Thyroid gland (tissue), 4 donors: ENCODE measurements at regions not wholly inside any gene's neighbourhood (a gene's known extent, or its start where the extent isn't known, plus 50 kb on each side); places are given as distances from the start of the nearest gene placed in this dataset.

Experiments
- POLR2A ChIP-seq, 2 donors: fragments of 450-650 bp; IDR thresholded peaks; one replicate each; pipeline ENCODE4 v1.6.1; 2017; ENCODE audit warnings: antibody characterized with exemption in 2 of 2, mild to moderate bottlenecking in 2 of 2, moderate library complexity in 1 of 2
- TF ChIP-seq, protein P1 (sequence below), 6 experiments: fragments of 200-600 bp in 3 of 6; fragments of 450-650 bp in 3 of 6; sonication (generic) in 3 of 6; IDR thresholded peaks; one replicate each; pipeline ENCODE4 v1.5.1; 2016 to 2019; ENCODE audit warnings: antibody characterized with exemption in 6 of 6, mild to moderate bottlenecking in 2 of 6, inconsistent platforms in 1 of 6, moderate library complexity in 1 of 6

DNA sequence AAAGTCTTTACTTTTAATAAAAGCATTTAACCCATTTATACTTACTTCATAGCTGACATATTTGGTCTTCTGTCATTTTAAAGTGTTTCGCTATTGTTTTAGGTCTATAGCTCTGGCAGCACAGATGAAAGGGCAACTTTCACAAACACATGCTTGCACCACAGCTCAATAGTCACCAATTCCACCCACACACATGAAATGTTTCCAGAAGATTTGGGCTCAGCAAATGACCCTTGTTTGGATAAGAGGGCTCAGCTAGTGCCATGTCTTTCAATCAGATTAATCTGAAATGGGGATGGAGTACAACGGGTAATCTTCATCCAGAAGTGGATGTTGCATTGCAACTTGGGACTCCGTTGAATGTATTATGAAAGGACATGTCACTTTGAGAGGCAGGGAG, 176.0 kb downstream of the FGF18 start:
- TF ChIP-seq, protein P1, sequence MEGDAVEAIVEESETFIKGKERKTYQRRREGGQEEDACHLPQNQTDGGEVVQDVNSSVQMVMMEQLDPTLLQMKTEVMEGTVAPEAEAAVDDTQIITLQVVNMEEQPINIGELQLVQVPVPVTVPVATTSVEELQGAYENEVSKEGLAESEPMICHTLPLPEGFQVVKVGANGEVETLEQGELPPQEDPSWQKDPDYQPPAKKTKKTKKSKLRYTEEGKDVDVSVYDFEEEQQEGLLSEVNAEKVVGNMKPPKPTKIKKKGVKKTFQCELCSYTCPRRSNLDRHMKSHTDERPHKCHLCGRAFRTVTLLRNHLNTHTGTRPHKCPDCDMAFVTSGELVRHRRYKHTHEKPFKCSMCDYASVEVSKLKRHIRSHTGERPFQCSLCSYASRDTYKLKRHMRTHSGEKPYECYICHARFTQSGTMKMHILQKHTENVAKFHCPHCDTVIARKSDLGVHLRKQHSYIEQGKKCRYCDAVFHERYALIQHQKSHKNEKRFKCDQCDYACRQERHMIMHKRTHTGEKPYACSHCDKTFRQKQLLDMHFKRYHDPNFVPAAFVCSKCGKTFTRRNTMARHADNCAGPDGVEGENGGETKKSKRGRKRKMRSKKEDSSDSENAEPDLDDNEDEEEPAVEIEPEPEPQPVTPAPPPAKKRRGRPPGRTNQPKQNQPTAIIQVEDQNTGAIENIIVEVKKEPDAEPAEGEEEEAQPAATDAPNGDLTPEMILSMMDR (IDR thresholded peaks at IDR 0.05), result no peak
- TF ChIP-seq POLR2A (IDR thresholded peaks at IDR 0.05), result no peak
